Amniotic stem cell (primary cell): ENCODE measurements at regions not wholly inside any gene's neighbourhood (a gene's known extent, or its start where the extent isn't known, plus 50 kb on each side); places are given as distances from the start of the nearest gene placed in this dataset.

Source experiments
- DNase-seq: peaks from one replicate; lab custom pipeline; 2025; lab: John Stamatoyannopoulos, UW

GRCh38 chr9:108241384-108242073 lies 614.3 kb downstream of the ACTL7B start:
- DNase-seq, result no peak

- no peak for DNase-seq
Observed at GRCh38 chr9:108239696-108240321, 616.0 kb downstream of the ACTL7B start.

- DNase-seq, result no peak
Observed at GRCh38 chr9:108235609-108236008, 620.2 kb downstream of the ACTL7B start.

GRCh38 chr9:108234811-108235210 lies 621.0 kb downstream of the ACTL7B start:
- peak; percentile 10 for DNase-seq

GRCh38 chr9:108225149-108225800 lies 630.5 kb downstream of the ACTL7B start:
- DNase-seq, result no peak

- DNase-seq, result no peak
Observed at GRCh38 chr9:108224716-108225115, 631.1 kb downstream of the ACTL7B start.

GRCh38 chr9:108219664-108220063 lies 636.1 kb downstream of the ACTL7B start:
- no peak for DNase-seq

- DNase-seq, result no peak
Observed at GRCh38 chr9:108217431-108218349, 638.1 kb downstream of the ACTL7B start.

- DNase-seq, result no peak
Observed at GRCh38 chr9:108213511-108213910, 642.3 kb downstream of the ACTL7B start.

- DNase-seq, result no peak
Observed at GRCh38 chr9:108212184-108212583, 643.6 kb downstream of the ACTL7B start.

GRCh38 chr9:108211411-108211955 lies 644.3 kb downstream of the ACTL7B start:
- no peak for DNase-seq

- DNase-seq, result no peak
Observed at GRCh38 chr9:108209132-108209685, 646.6 kb downstream of the ACTL7B start.

- no peak for DNase-seq
Observed at GRCh38 chr9:108207561-108208165, 648.1 kb downstream of the ACTL7B start.

GRCh38 chr9:108205276-108205675 lies 650.5 kb downstream of the ACTL7B start:
- DNase-seq, result no peak

- DNase-seq, result no peak
Observed at GRCh38 chr9:108197899-108198298, 657.9 kb downstream of the ACTL7B start.

GRCh38 chr9:108197008-108197365 lies 658.8 kb downstream of the ACTL7B start:
- no peak for DNase-seq

- DNase-seq, result no peak
Observed at GRCh38 chr9:108196332-108197007, 659.3 kb downstream of the ACTL7B start.

- no peak for DNase-seq
Observed at GRCh38 chr9:108194154-108194553, 661.6 kb downstream of the ACTL7B start.

GRCh38 chr9:108193026-108193710 lies 662.6 kb downstream of the ACTL7B start:
- DNase-seq, result no peak

- DNase-seq, result no peak
Observed at GRCh38 chr9:108191065-108191464, 664.7 kb downstream of the ACTL7B start.
